ENCODE measurements at regions not wholly inside any gene's neighbourhood (a gene's known extent, or its start where the extent isn't known, plus 50 kb on each side); places are given as distances from the start of the nearest gene placed in this dataset.
"Not testable (repeated sequence)": the region's sequence is repeated elsewhere in the genome, so short reads cannot be mapped to it uniquely, and the experiment has no call there.

DNA sequence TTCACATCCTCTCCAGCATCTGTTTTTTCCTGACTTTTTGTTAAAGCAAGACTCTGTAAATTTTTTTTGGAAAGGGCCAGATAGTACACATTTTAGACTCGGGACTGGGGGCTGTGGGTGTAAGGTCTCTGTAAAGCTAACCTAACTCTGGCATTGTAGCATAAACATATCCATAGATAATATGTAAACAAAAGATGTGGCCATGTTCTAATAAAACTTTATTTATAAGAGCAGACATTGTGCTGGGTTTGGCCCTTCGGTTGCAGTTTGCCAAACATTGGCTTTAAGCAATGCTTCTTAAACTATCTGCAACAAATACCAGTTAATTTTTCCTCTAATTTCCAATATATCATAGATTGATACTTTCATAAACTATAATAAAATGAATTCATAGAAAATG is 605.2 kb downstream of the EBF1 start:
- Histone ChIP-seq H3K9me3 (ENCODE audit: control insufficient read depth, insufficient read depth, low read length) (no peaks in the 10 kb centered on the region), H3K4me1 (ENCODE audit: control insufficient read depth, insufficient read depth, low read length) (no peaks in the 10 kb centered on the region), H3K36me3 (ENCODE audit: control insufficient read depth, insufficient read depth, low read length) (no peaks in the 10 kb centered on the region), H3K27me3 (ENCODE audit: control insufficient read depth, insufficient read depth, low read length) (no peaks in the 10 kb centered on the region), H3K4me3 (ENCODE audit: low read depth, low read length) (no peak overlapping the region), H3K27ac (ENCODE audit: low read depth, low read length) (no peak overlapping the region)
- 83% methylated on average over 1 of the region's 2 CpGs for WGBS (ENCODE audit: insufficient coverage)
- DNase-seq (ENCODE audit: low read depth in 4 of 6, low spot score in 6 of 6), result no peak

DNA sequence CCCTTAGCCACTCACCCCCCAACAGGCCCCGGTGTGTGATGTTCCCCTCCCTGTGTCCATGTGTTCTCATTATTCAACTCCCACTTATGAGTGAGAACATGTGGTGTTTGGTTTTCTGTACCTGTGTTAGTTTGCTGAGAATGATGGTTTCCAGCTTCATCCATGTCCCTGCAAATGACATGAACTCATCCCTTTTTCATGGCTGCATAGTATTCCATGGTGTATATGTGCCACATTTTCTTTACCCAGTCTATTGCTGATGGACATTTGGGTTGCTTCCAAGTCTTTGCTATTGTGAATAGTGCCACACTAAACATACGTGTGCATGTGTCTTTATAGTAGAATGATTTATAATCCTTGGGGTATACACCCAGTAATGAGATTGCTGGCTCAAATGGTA is 605.7 kb downstream of the EBF1 start:
- WGBS (ENCODE audit: insufficient coverage), result no CpG with 5 or more reads among the region's 2 CpGs
- H3K9me3 ChIP-seq (ENCODE audit: control insufficient read depth, insufficient read depth, low read length), result not testable (repeated sequence)

DNA sequence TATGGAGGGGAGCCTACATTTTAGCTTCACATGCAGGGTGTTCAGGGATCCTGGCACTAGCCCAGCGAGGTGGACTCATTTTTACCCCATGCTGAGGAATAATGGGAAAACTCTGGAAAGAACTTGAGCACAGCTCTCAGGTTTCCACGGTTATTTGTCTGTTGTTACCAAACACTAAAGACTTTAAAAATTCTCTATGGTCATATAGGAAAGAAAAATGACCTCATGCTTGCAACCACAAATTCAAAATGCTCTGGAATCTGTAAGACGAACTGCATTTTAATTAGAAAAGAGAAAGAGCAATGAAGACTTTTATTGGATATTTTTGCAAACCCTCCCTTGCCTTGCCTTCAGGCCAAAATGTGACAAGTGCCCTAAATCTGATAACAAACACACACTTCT is 606.9 kb downstream of the EBF1 start:
- H3K36me3 ChIP-seq (ENCODE audit: control insufficient read depth, insufficient read depth, low read length), result no peaks in the 10 kb centered on the region
- H3K27ac ChIP-seq (ENCODE audit: low read depth, low read length), result no peak overlapping the region
- DNase-seq (ENCODE audit: low read depth in 4 of 6, low spot score in 6 of 6), result peak in 2 of 6 donors; percentile 16 to 51
- H3K4me3 ChIP-seq (ENCODE audit: low read depth, low read length), result no peak overlapping the region
- no peaks in the 10 kb centered on the region for H3K4me1 ChIP-seq (ENCODE audit: control insufficient read depth, insufficient read depth, low read length)
- H3K27me3 ChIP-seq (ENCODE audit: control insufficient read depth, insufficient read depth, low read length), result no peaks in the 10 kb centered on the region
- no peaks in the 10 kb centered on the region for H3K9me3 ChIP-seq (ENCODE audit: control insufficient read depth, insufficient read depth, low read length)
- 40% methylated on average over 1 of the region's 3 CpGs for WGBS (ENCODE audit: insufficient coverage)

More for the DNA sequence above, 605.7 kb downstream of the EBF1 start:
- DNase-seq (ENCODE audit: low read depth in 4 of 6, low spot score in 6 of 6); H3K4me1 ChIP-seq (ENCODE audit: control insufficient read depth, insufficient read depth, low read length); H3K36me3 ChIP-seq (ENCODE audit: control insufficient read depth, insufficient read depth, low read length); H3K27ac ChIP-seq (ENCODE audit: low read depth, low read length); H3K27me3 ChIP-seq (ENCODE audit: control insufficient read depth, insufficient read depth, low read length); H3K4me3 ChIP-seq (ENCODE audit: low read depth, low read length): not testable (repeated sequence)

DNA sequence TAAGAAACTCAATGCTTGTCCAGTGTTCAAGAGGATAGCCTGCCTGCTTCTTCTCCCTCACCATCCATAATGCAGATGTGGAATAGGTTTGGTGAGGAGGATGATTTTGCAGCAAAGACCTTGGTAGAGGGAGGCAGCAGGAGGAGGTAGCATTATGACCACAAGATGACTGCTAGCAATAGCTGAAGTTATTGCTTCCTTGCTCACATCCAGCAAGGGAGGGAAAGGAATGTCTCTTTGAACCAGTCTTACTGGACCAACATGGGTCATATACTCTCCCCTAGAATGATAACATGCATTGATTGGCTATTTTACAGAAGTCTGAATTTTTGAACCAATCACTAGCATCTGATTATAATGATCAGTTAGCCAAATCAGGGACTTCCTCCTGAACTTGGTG is 607.6 kb downstream of the EBF1 start:
- no peak overlapping the region for H3K4me3 ChIP-seq (ENCODE audit: low read depth, low read length)
- no peaks in the 10 kb centered on the region for H3K4me1 ChIP-seq (ENCODE audit: control insufficient read depth, insufficient read depth, low read length)
- H3K27ac ChIP-seq (ENCODE audit: low read depth, low read length), result no peak overlapping the region
- H3K27me3 ChIP-seq (ENCODE audit: control insufficient read depth, insufficient read depth, low read length), result no peaks in the 10 kb centered on the region
- DNase-seq (ENCODE audit: low read depth in 4 of 6, low spot score in 6 of 6), result no peak
- H3K36me3 ChIP-seq (ENCODE audit: control insufficient read depth, insufficient read depth, low read length), result no peaks in the 10 kb centered on the region
- H3K9me3 ChIP-seq (ENCODE audit: control insufficient read depth, insufficient read depth, low read length), result no peaks in the 10 kb centered on the region

DNA sequence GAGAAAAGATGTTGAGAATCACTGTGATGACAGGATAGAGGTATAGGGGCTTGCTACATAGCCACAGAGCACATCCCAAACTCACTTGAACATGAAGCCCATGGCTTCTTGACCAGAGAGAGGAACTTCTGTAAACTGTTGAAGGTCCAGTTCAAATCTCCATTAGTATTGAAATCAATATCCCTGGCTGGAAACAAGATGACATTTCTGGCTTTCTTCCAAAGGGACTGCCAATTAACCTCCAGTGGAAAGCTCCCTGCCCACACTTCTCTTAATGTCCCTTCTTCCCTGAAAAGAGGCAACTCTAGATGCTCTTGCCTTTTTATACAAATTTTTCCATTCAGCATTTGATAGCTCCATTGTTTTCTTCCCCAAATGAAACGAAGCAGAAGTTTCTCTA is 612.1 kb downstream of the EBF1 start:
- DNase-seq (ENCODE audit: low read depth in 4 of 6, low spot score in 6 of 6), result no peak
- no peak overlapping the region for H3K4me3 ChIP-seq (ENCODE audit: low read depth, low read length)
- no peaks in the 10 kb centered on the region for H3K9me3 ChIP-seq (ENCODE audit: control insufficient read depth, insufficient read depth, low read length)
- no peak overlapping the region for H3K27ac ChIP-seq (ENCODE audit: low read depth, low read length)
- H3K4me1 ChIP-seq (ENCODE audit: control insufficient read depth, insufficient read depth, low read length), result peaks cover 4% of the 10 kb centered on the region
- WGBS (ENCODE audit: insufficient coverage), result no CpG with 5 or more reads among the region's 1 CpG
- H3K27me3 ChIP-seq (ENCODE audit: control insufficient read depth, insufficient read depth, low read length), result no peaks in the 10 kb centered on the region
- H3K36me3 ChIP-seq (ENCODE audit: control insufficient read depth, insufficient read depth, low read length), result no peaks in the 10 kb centered on the region

DNA sequence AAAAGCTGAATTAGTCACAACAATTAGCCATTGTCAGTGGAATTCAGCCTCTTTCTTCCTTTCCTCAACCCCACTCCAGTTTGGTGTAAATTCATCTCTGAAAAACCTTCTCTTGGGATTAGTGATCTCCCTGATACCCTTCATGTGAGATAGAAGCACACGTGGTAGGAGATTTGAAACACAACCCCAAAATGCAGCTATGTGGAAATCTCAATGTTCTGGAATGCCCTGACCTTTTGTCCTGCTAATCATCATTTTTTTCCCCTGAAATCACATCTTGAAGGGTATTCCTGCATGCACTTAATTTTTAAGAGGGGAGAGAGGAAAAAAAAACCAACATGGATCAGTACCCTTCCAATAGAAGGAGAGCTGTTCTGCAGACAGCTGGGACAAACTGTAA is 612.6 kb downstream of the EBF1 start:
- Histone ChIP-seq H3K4me1 (ENCODE audit: control insufficient read depth, insufficient read depth, low read length) (peaks cover 4% of the 10 kb centered on the region), H3K4me3 (ENCODE audit: low read depth, low read length) (no peak overlapping the region), H3K27ac (ENCODE audit: low read depth, low read length) (no peak overlapping the region), H3K36me3 (ENCODE audit: control insufficient read depth, insufficient read depth, low read length) (no peaks in the 10 kb centered on the region), H3K9me3 (ENCODE audit: control insufficient read depth, insufficient read depth, low read length) (no peaks in the 10 kb centered on the region), H3K27me3 (ENCODE audit: control insufficient read depth, insufficient read depth, low read length) (no peaks in the 10 kb centered on the region)
- no CpG with 5 or more reads among the region's 1 CpG for WGBS (ENCODE audit: insufficient coverage)
- no peak for DNase-seq (ENCODE audit: low read depth in 4 of 6, low spot score in 6 of 6)

DNA sequence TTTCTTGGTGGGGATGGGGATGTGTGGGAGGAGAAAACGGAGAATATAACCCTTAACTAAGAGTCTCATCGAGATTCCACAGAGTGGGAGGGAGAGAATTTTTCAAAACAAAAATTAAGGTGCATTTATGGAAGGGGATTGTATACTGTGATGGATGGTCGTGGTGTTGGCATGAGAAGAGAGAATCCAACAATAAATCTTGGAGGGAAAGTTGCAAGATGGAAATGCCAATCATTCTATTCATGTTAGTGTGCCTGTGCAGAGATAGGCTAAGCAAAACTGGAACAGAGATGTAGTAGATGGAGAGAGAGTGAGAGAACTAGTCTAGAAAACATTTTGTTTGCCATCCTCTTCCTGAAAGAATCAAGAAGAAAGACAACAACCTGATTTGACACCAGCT is 613.1 kb downstream of the EBF1 start:
- H3K27ac ChIP-seq (ENCODE audit: low read depth, low read length), result no peak overlapping the region
- peaks cover 4% of the 10 kb centered on the region for H3K4me1 ChIP-seq (ENCODE audit: control insufficient read depth, insufficient read depth, low read length)
- H3K4me3 ChIP-seq (ENCODE audit: low read depth, low read length), result no peak overlapping the region
- no peaks in the 10 kb centered on the region for H3K36me3 ChIP-seq (ENCODE audit: control insufficient read depth, insufficient read depth, low read length)
- H3K9me3 ChIP-seq (ENCODE audit: control insufficient read depth, insufficient read depth, low read length), result no peaks in the 10 kb centered on the region
- no peak for DNase-seq (ENCODE audit: low read depth in 4 of 6, low spot score in 6 of 6)
- no peaks in the 10 kb centered on the region for H3K27me3 ChIP-seq (ENCODE audit: control insufficient read depth, insufficient read depth, low read length)
- WGBS (ENCODE audit: insufficient coverage), result 75% methylated on average over 1 of the region's 3 CpGs

DNA sequence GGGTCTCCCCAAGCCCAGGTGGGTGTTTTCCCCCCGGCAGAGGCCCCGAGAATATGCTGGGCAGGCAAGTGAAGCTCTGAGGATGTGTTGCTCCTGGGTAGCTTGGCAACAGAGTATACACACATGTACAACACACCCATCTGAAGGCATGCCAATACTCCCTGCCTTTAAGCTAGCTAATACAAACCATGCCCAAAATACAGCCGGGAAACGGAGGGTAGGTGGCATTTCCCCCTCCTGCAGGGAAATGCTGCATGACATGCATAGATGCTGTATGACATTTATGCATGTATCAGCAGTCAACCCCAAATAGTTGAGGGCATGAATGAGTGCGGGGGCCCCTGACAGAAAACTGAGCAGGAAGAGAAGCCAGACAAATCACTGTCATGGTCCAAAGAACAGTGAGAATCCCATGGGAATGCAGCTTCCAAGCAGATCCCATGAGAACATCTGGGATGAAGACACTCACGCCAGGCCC is 614.1 kb downstream of the EBF1 start:
- Histone ChIP-seq H3K27ac (ENCODE audit: low read depth, low read length) (peak overlapping the region; percentile 10), H3K9me3 (ENCODE audit: control insufficient read depth, insufficient read depth, low read length) (no peaks in the 10 kb centered on the region), H3K4me1 (ENCODE audit: control insufficient read depth, insufficient read depth, low read length) (peaks cover 4% of the 10 kb centered on the region), H3K36me3 (ENCODE audit: control insufficient read depth, insufficient read depth, low read length) (no peaks in the 10 kb centered on the region), H3K4me3 (ENCODE audit: low read depth, low read length) (no peak overlapping the region), H3K27me3 (ENCODE audit: control insufficient read depth, insufficient read depth, low read length) (no peaks in the 10 kb centered on the region)
- DNase-seq (ENCODE audit: low read depth in 4 of 6, low spot score in 6 of 6), result peak in 2 of 6 donors; percentile 58 to 62
- WGBS (ENCODE audit: insufficient coverage), result 83% methylated on average over 2 of the region's 6 CpGs

DNA sequence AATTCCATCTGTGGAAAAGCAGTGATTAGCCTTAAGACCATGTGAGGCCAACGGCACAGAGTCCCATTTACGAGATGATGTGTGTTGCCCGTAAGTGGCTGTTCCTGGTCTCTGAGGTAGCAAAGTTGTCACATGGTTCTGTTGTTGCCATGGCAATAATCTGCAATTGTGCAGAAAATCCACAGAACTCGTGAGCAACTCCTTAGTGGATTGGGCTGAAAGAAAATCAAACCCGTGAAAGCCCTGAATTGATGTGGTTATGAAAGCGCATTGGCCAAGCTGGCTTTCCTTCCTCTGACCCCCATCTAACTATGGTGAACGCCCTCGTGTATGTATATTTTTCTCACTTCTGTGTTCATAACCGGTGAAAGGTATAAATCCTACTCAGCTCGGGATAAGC is 614.7 kb downstream of the EBF1 start:
- peak overlapping the region; percentile 10 for H3K27ac ChIP-seq (ENCODE audit: low read depth, low read length)
- 59% methylated on average over 5 of the region's 10 CpGs for WGBS (ENCODE audit: insufficient coverage)

DNA sequence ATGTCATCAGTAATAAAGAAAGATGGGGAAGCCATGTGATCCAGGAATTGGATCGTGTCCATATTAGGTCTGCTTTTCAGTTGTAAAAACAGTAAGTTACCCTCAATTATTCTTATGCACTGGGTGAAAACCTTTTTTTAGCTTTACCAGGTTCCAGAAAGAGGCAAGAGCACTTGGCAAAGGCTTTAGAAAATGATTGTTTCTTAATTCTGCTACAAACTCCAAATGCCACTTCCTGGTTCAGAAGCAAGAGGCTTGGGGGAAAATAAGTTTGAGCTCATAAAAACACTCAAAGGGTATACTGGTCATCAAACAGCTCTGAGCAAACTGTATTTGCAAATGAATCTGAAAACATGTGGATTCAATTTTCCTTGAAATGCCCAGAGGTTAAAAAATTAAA is 615.6 kb downstream of the EBF1 start:
- DNase-seq (ENCODE audit: low read depth in 4 of 6, low spot score in 6 of 6), result peak in 2 of 6 donors; percentile 26 to 29
- Histone ChIP-seq H3K27ac (ENCODE audit: low read depth, low read length) (no peak overlapping the region), H3K4me3 (ENCODE audit: low read depth, low read length) (no peak overlapping the region), H3K36me3 (ENCODE audit: control insufficient read depth, insufficient read depth, low read length) (no peaks in the 10 kb centered on the region), H3K4me1 (ENCODE audit: control insufficient read depth, insufficient read depth, low read length) (peaks cover 4% of the 10 kb centered on the region), H3K27me3 (ENCODE audit: control insufficient read depth, insufficient read depth, low read length) (no peaks in the 10 kb centered on the region), H3K9me3 (ENCODE audit: control insufficient read depth, insufficient read depth, low read length) (no peaks in the 10 kb centered on the region)
- WGBS (ENCODE audit: insufficient coverage), result 83% methylated on average over 1 of the region's 1 CpG

More for the DNA sequence above, 614.7 kb downstream of the EBF1 start:
- DNase-seq (ENCODE audit: low read depth in 4 of 6, low spot score in 6 of 6), result peak in 5 of 6 donors; percentile 22 to 94 (median 57)
- Histone ChIP-seq H3K36me3 (ENCODE audit: control insufficient read depth, insufficient read depth, low read length) (no peaks in the 10 kb centered on the region), H3K9me3 (ENCODE audit: control insufficient read depth, insufficient read depth, low read length) (no peaks in the 10 kb centered on the region), H3K4me3 (ENCODE audit: low read depth, low read length) (no peak overlapping the region), H3K27me3 (ENCODE audit: control insufficient read depth, insufficient read depth, low read length) (no peaks in the 10 kb centered on the region), H3K4me1 (ENCODE audit: control insufficient read depth, insufficient read depth, low read length) (peaks cover 4% of the 10 kb centered on the region)

Measured in spinal cord (tissue), 9 donors.